ENCODE measurements at regions not wholly inside any gene's neighbourhood (a gene's known extent, or its start where the extent isn't known, plus 50 kb on each side); places are given as distances from the start of the nearest gene placed in this dataset.
A peak's percentile ranks its signal among the peaks of the same experiment; 100 is the strongest.

DNA sequence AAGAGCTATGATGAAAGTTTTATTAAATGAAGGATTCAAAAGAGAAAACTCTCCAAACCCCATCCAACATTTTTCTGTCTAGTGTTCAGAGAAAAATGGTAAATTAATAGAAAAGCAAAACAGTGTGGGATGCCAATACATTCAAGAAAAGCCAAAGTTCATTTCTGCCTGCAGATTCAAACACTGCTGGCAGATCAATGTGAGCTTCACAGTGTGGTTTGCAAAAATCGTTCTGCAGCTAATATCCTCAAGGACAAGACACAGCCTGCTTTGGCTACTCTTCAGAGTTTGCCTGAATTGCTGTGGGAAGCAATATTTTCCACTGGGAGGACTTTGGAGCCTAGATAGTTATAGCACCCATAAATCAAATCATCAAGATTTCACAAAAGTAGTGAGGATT is 619.9 kb upstream of the SUCLG2 start:
- Histone ChIP-seq H3K9ac (ENCODE audit: extremely low read depth, low read length, poor library complexity, severe bottlenecking) (no peak overlapping the region), H3K4me1 (ENCODE audit: control insufficient read depth, insufficient read depth, low read length) (no peaks in the 10 kb centered on the region), H3K27ac (ENCODE audit: low read depth, low read length) (no peak overlapping the region), H3K4me3 (ENCODE audit: low read length) (no peak overlapping the region), H3K9me3 (ENCODE audit: control insufficient read depth, low read length) (no peaks in the 10 kb centered on the region), H3K27me3 (ENCODE audit: control insufficient read depth, insufficient read depth, low read length, poor library complexity, severe bottlenecking) (no peaks in the 10 kb centered on the region), H3K36me3 (ENCODE audit: control insufficient read depth, insufficient read depth, low read length) (no peaks in the 10 kb centered on the region)
- Mint-ChIP-seq H3K36me3 (ENCODE audit: low read depth) (no peaks in the 10 kb centered on the region), H3K9me3 (no peaks in the 10 kb centered on the region), H3K27ac (no peak overlapping the region), H3K27me3 (ENCODE audit: insufficient read depth) (no peaks in the 10 kb centered on the region), H3K4me1 (peaks cover 4% of the 10 kb centered on the region), H3K4me3 (no peak overlapping the region)
- no peak for TF ChIP-seq CTCF (conservative IDR thresholded peaks at IDR 0.05)
- DNase-seq = no peak
- 57 to 75% methylated on average over 1 of the region's 1 CpG for WGBS, 2 experiments (ENCODE audit: insufficient coverage in 1 of 2, insufficient read length in 1 of 2)

DNA sequence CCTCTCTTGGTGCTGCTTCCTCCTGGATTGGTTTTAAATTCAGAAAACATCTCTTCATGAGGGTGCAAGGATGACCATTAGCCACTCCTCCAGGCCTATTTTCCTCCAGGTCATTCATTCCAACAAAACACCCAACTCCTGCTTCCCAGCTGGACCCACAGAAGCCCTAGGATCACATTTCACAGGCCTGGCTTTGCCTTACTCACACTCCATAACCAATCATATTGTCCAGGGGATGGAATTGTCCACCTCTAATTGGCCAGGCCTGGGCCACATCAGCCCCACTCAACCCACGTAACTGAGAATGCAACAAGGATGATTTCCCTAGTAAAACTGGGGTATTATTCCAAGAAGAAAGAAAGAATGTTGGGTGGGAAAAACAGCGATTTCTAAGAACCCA is 616.7 kb upstream of the SUCLG2 start:
- WGBS, 2 experiments (ENCODE audit: insufficient coverage in 1 of 2, insufficient read length in 1 of 2) = 96 to 100% methylated on average over 1 to 2 of the region's 2 CpGs
- no peaks in the 10 kb centered on the region for H3K36me3 ChIP-seq (ENCODE audit: control insufficient read depth, insufficient read depth, low read length)
- H3K9ac ChIP-seq (ENCODE audit: extremely low read depth, low read length, poor library complexity, severe bottlenecking) = no peak overlapping the region
- H3K27me3 ChIP-seq (ENCODE audit: control insufficient read depth, insufficient read depth, low read length, poor library complexity, severe bottlenecking) = no peaks in the 10 kb centered on the region
- Mint-ChIP-seq H3K27me3 (ENCODE audit: insufficient read depth) (no peaks in the 10 kb centered on the region), H3K4me3 (no peak overlapping the region), H3K27ac (no peak overlapping the region), H3K9me3 (no peaks in the 10 kb centered on the region), H3K4me1 (peaks cover 6% of the 10 kb centered on the region), H3K36me3 (ENCODE audit: low read depth) (no peaks in the 10 kb centered on the region)
- H3K9me3 ChIP-seq (ENCODE audit: control insufficient read depth, low read length) = no peaks in the 10 kb centered on the region
- no peak overlapping the region for H3K4me3 ChIP-seq (ENCODE audit: low read length)
- H3K4me1 ChIP-seq (ENCODE audit: control insufficient read depth, insufficient read depth, low read length) = no peaks in the 10 kb centered on the region
- TF ChIP-seq CTCF (conservative IDR thresholded peaks at IDR 0.05) = no peak
- no peak overlapping the region for H3K27ac ChIP-seq (ENCODE audit: low read depth, low read length)
- DNase-seq = no peak

- no peak overlapping the region for H3K4me3 Mint-ChIP-seq
- no peaks in the 10 kb centered on the region for H3K27me3 Mint-ChIP-seq (ENCODE audit: insufficient read depth)
- H3K36me3 Mint-ChIP-seq (ENCODE audit: low read depth) = no peaks in the 10 kb centered on the region
- no peaks in the 10 kb centered on the region for H3K4me1 Mint-ChIP-seq
- no peaks in the 10 kb centered on the region for H3K27me3 ChIP-seq (ENCODE audit: control insufficient read depth, insufficient read depth, low read length, poor library complexity, severe bottlenecking)
- no peaks in the 10 kb centered on the region for H3K9me3 Mint-ChIP-seq
- no peak overlapping the region for H3K27ac ChIP-seq (ENCODE audit: low read depth, low read length)
- DNase-seq = peak; percentile 74
- H3K36me3 ChIP-seq (ENCODE audit: control insufficient read depth, insufficient read depth, low read length) = no peaks in the 10 kb centered on the region
- H3K4me1 ChIP-seq (ENCODE audit: control insufficient read depth, insufficient read depth, low read length) = no peaks in the 10 kb centered on the region
- no peaks in the 10 kb centered on the region for H3K9me3 ChIP-seq (ENCODE audit: control insufficient read depth, low read length)
- no peak overlapping the region for H3K27ac Mint-ChIP-seq
- TF ChIP-seq CTCF (conservative IDR thresholded peaks at IDR 0.05) = peak; percentile 80
- no peak overlapping the region for H3K4me3 ChIP-seq (ENCODE audit: low read length)
- H3K9ac ChIP-seq (ENCODE audit: extremely low read depth, low read length, poor library complexity, severe bottlenecking) = no peak overlapping the region
- WGBS, 2 experiments (ENCODE audit: insufficient coverage in 1 of 2, insufficient read length in 1 of 2) = 65 to 78% methylated on average over 2 to 3 of the region's 3 CpGs
Measured at GRCh38 chr3:68256635-68257223, 602.3 kb upstream of the SUCLG2 start.

All from endodermal cell (in vitro differentiated cells).